Endothelial cell of umbilical vein (primary cell): ENCODE measurements at regions not wholly inside any gene's neighbourhood (a gene's known extent, or its start where the extent isn't known, plus 50 kb on each side); places are given as distances from the start of the nearest gene placed in this dataset.

Experiments used
- BruUV-seq: library from RNA; stranded (reverse); fragments of 400-500 nt; replicated peaks from 2 replicates; lab custom pipeline; 2021; lab: Mats Ljungman, UMichigan
- CTCF ChIA-PET: fragments of 300-600, 350-600 bp; sonication (Branson Sonifier 250); formaldehyde crosslinking; loops from one replicate; lab custom pipeline; 2021; ENCODE audit warnings: antibody characterized with exemption, inconsistent platforms; lab: Charles Lee
- POLR2A ChIA-PET: fragments of 300-600, 350-600 bp; sonication (Branson Sonifier 250); formaldehyde crosslinking; loops from one replicate; lab custom pipeline; 2021; ENCODE audit warnings: antibody characterized with exemption, inconsistent platforms; lab: Charles Lee
- DNase-seq: peaks from one replicate; pipeline ENCODE4 v3.0.0-alpha.2; 2011; ENCODE audit warnings: low read depth, low spot score
- FAIRE-seq: peaks from 2 replicates; lab custom pipeline; 2011; peaks lifted over from hg19 to GRCh38; lab: Jason Lieb, UNC
- H2AFZ ChIP-seq: 2 replicates; pipeline ENCODE4 v1.6.0; 2012; ENCODE audit warnings: low read depth, low read length, control low read depth, inconsistent platforms
- H3K27ac ChIP-seq: 2 replicates; pipeline ENCODE4 v1.5.1; 2011; ENCODE audit warnings: low read depth, mild to moderate bottlenecking, control low read depth, low read length, moderate library complexity; ENCODE audit not compliant: insufficient read depth
- H3K27me3 ChIP-seq, 2 experiments: 2 replicates each; pipeline versions ENCODE4 v1.6.0 to v1.6.1; 2011; ENCODE audit warnings: low read length in 2 of 2, mixed read lengths in 1 of 2; ENCODE audit not compliant: control insufficient read depth in 2 of 2, insufficient read depth in 2 of 2
- H3K36me3 ChIP-seq, 2 experiments: 2 replicates in 1 of 2; 3 replicates in 1 of 2; pipeline ENCODE4 v1.5.1; 2011; ENCODE audit warnings: low read length in 2 of 2, mild to moderate bottlenecking in 1 of 2, moderate library complexity in 1 of 2; ENCODE audit not compliant: control insufficient read depth in 2 of 2, insufficient read depth in 2 of 2; ENCODE audit errors: extremely low read depth in 1 of 2
- H3K4me1 ChIP-seq: 3 replicates; pipeline ENCODE4 v1.5.1; 2011; ENCODE audit warnings: mild to moderate bottlenecking, low read length; ENCODE audit not compliant: control insufficient read depth, insufficient read depth; ENCODE audit errors: extremely low read depth
- H3K4me2 ChIP-seq: 2 replicates; pipeline ENCODE4 v1.6.1; 2011; ENCODE audit warnings: low read length, control low read depth, mixed read lengths; ENCODE audit not compliant: insufficient read depth
- H3K4me3 ChIP-seq, 3 experiments: fragments of 200-600 bp in 1 of 3; sonication (generic), shearing (Covaris generic) in 1 of 3; replicated peaks in 1 of 3; 2 replicates each; pipeline ENCODE4 v1.5.1; 2011 to 2016; ENCODE audit warnings: control low read depth in 3 of 3, low read length in 3 of 3, mild to moderate bottlenecking in 2 of 3, inconsistent platforms in 1 of 3, low read depth in 1 of 3, moderate library complexity in 1 of 3; ENCODE audit not compliant: insufficient read depth in 1 of 3
- H3K79me2 ChIP-seq: 2 replicates; pipeline ENCODE4 v1.6.0; 2012; ENCODE audit warnings: low read length, inconsistent platforms; ENCODE audit not compliant: control insufficient read depth, insufficient read depth
- H3K9ac ChIP-seq: replicated peaks from 2 replicates; pipeline ENCODE3; 2011; ENCODE audit warnings: low read length, control low read depth; ENCODE audit not compliant: insufficient read depth; ENCODE audit errors: extremely low read depth
- H3K9me1 ChIP-seq: replicated peaks from 3 replicates; pipeline ENCODE4 v1.6.0; 2011; ENCODE audit warnings: mild to moderate bottlenecking, low read length; ENCODE audit not compliant: control insufficient read depth, insufficient read depth; ENCODE audit errors: extremely low read depth
- H3K9me3 ChIP-seq: replicated peaks from 2 replicates; pipeline ENCODE4 v1.5.1; 2012; ENCODE audit warnings: low read length, inconsistent platforms; ENCODE audit not compliant: control insufficient read depth, insufficient read depth
- H4K20me1 ChIP-seq: replicated peaks from 2 replicates; pipeline ENCODE3; 2011; ENCODE audit warnings: mild to moderate bottlenecking, low read length; ENCODE audit not compliant: control insufficient read depth, insufficient read depth; ENCODE audit errors: extremely low read depth
- CTCF ChIP-seq, 2 donors: IDR thresholded peaks; 1 replicate in 1 of 2; 2 replicates in 1 of 2; pipeline ENCODE4 v1.5.1; 2011; ENCODE audit warnings: low read length in 2 of 2, mild to moderate bottlenecking in 2 of 2, moderate library complexity in 2 of 2, control low read depth in 1 of 2, inconsistent platforms in 1 of 2, low read depth in 1 of 2; ENCODE audit not compliant: insufficient read depth in 1 of 2; ENCODE audit errors: extremely low read depth in 1 of 2
- EZH2 ChIP-seq: IDR thresholded peaks from 2 replicates; pipeline ENCODE4 v1.6.1; 2012; ENCODE audit warnings: borderline replicate concordance, low read depth, mild to moderate bottlenecking, moderate library complexity, low read length, inconsistent platforms; ENCODE audit not compliant: severe bottlenecking
- FOS ChIP-seq: IDR thresholded peaks from 2 replicates; pipeline ENCODE4 v1.6.1; 2011; ENCODE audit warnings: mild to moderate bottlenecking, low read length, moderate library complexity, borderline replicate concordance; ENCODE audit not compliant: insufficient read depth
- GATA2 ChIP-seq: IDR thresholded peaks from 2 replicates; pipeline ENCODE4 v1.7.0; 2011; ENCODE audit warnings: low read depth, mild to moderate bottlenecking, moderate library complexity, mixed read lengths, low read length; ENCODE audit not compliant: insufficient read length, insufficient read depth
- JUN ChIP-seq: IDR thresholded peaks from 2 replicates; pipeline ENCODE4 v1.6.1; 2011; ENCODE audit warnings: borderline replicate concordance, low read depth; ENCODE audit not compliant: insufficient read length, insufficient read depth
- MAX ChIP-seq: IDR thresholded peaks from 2 replicates; pipeline ENCODE4 v1.6.1; 2011; ENCODE audit not compliant: insufficient read depth, insufficient read length
- MYC ChIP-seq: IDR thresholded peaks from one replicate; pipeline ENCODE4 v1.6.1; 2011; ENCODE audit warnings: mild to moderate bottlenecking, low read depth, low read length
- POLR2A ChIP-seq: IDR thresholded peaks from 2 replicates; pipeline ENCODE4 v1.6.1; 2012; ENCODE audit warnings: low read depth, mild to moderate bottlenecking, control low read depth, low read length
- POLR2AphosphoS5 ChIP-seq: IDR thresholded peaks from 2 replicates; pipeline ENCODE4 v1.6.1; 2012; ENCODE audit warnings: low read depth, mild to moderate bottlenecking, control low read depth, low read length, moderate library complexity; ENCODE audit not compliant: insufficient read depth
- dilution Hi-C: fragments of 300-500 bp; cut with MboI; formaldehyde crosslinking; loops from one replicate; pipeline ENCODE4 v1.15.0; 2019; ENCODE audit warnings: low sequenced_read_pairs; ENCODE audit not compliant: extremely low pct_ligation_motif_present
- intact Hi-C: fragments of 100-400 bp; cut with micrococcal nuclease; formaldehyde crosslinking; loops from one replicate; pipeline ENCODE4 v1.10.0; 2022

- dilution Hi-C loops (no loop called here), intact Hi-C loops (no loop called here)
- ChIA-PET POLR2A (no interaction called here), CTCF (interaction anchor here (1.1 kb wide), 1 partner anchor 11 kb away, joined by 3 read pairs; no protein-coding TSS in a partner anchor)
- no peak overlapping the region for H3K4me2 ChIP-seq
- H2AFZ ChIP-seq, result no peak overlapping the region
- no peak overlapping the region for H3K27ac ChIP-seq
- no peaks in the 10 kb centered on the region for H3K9me3 ChIP-seq
- BruUV-seq, result no TSS peak
- no peak for DNase-seq
- no peaks in the 10 kb centered on the region for H3K4me1 ChIP-seq
- no peak overlapping the region for H3K9ac ChIP-seq
- no peak overlapping the region for H3K4me3 ChIP-seq
- peaks cover 0 to 4% of the 10 kb centered on the region in 2 experiments for H3K27me3 ChIP-seq
- no peaks in the 10 kb centered on the region for H3K9me1 ChIP-seq
- H3K36me3 ChIP-seq, result no peaks in the 10 kb centered on the region
- H3K79me2 ChIP-seq, result no peaks in the 10 kb centered on the region
- TF ChIP-seq GATA2 (no peak), MAX (no peak), CTCF (IDR thresholded peaks at IDR 0.05; ENCODE audit: extremely low read depth in 1 of 2, insufficient read depth in 1 of 2, low read depth in 1 of 2, low read length in 2 of 2) (no peak), MYC (no peak), POLR2A (no peak), FOS (no peak), JUN (no peak), POLR2AphosphoS5 (no peak), EZH2 (no peak)
- no peak for FAIRE-seq
- no peaks in the 10 kb centered on the region for H4K20me1 ChIP-seq
Observed at GRCh38 chr16:86771506-86772460, 193.4 kb downstream of the FOXL1 start.
